GM21528 (cell line): ENCODE measurements at regions not wholly inside any gene's neighbourhood (a gene's known extent, or its start where the extent isn't known, plus 50 kb on each side); places are given as distances from the start of the nearest gene placed in this dataset.
"Not testable (repeated sequence)": the region's sequence is repeated elsewhere in the genome, so short reads cannot be mapped to it uniquely, and the experiment has no call there.

ENCODE experiments used
- ATAC-seq: cut with Tn5 transposase; IDR thresholded peaks from one replicate; pipeline ENCODE4 v1.9.1; 2021; ENCODE audit warnings: mild to moderate bottlenecking, moderate library complexity; ENCODE audit not compliant: unreplicated experiment, low FRiP score

GRCh38 chrX:50967736-50968135 is 57.2 kb downstream of the BMP15 start:
- no peak for ATAC-seq

- not testable (repeated sequence) for ATAC-seq
Observed at GRCh38 chrX:50968871-50969635, 58.5 kb downstream of the BMP15 start.

- no peak for ATAC-seq
Observed at GRCh38 chrX:50971395-50971794, 60.9 kb downstream of the BMP15 start.

GRCh38 chrX:50973199-50973598 is 62.7 kb downstream of the BMP15 start:
- no peak for ATAC-seq

GRCh38 chrX:50978920-50979682 is 68.6 kb downstream of the BMP15 start:
- ATAC-seq, result no peak

GRCh38 chrX:50980251-50980650 is 69.7 kb downstream of the BMP15 start:
- no peak for ATAC-seq

- ATAC-seq, result no peak
Observed at GRCh38 chrX:50988649-50989048, 78.1 kb downstream of the BMP15 start.

GRCh38 chrX:50996930-50997329 is 86.4 kb downstream of the BMP15 start:
- ATAC-seq, result no peak

- ATAC-seq, result not testable (repeated sequence)
Observed at GRCh38 chrX:51000384-51000783, 89.8 kb downstream of the BMP15 start.

GRCh38 chrX:51001733-51002632 is 91.4 kb downstream of the BMP15 start:
- not testable (repeated sequence) for ATAC-seq

GRCh38 chrX:51006064-51006463 is 95.5 kb downstream of the BMP15 start:
- no peak for ATAC-seq

GRCh38 chrX:51024106-51024696 is 113.7 kb downstream of the BMP15 start:
- ATAC-seq, result peak; percentile 79

GRCh38 chrX:51026862-51027261 is 116.3 kb downstream of the BMP15 start:
- ATAC-seq, result no peak

- ATAC-seq, result no peak
Observed at GRCh38 chrX:51035746-51036145, 125.2 kb downstream of the BMP15 start.

- no peak for ATAC-seq
Observed at GRCh38 chrX:51047950-51048349, 137.4 kb downstream of the BMP15 start.

- no peak for ATAC-seq
Observed at GRCh38 chrX:51053741-51054140, 143.2 kb downstream of the BMP15 start.

- ATAC-seq, result no peak
Observed at GRCh38 chrX:51098046-51098445, 187.5 kb downstream of the BMP15 start.

GRCh38 chrX:51119058-51119926 is 208.8 kb downstream of the BMP15 start:
- not testable (repeated sequence) for ATAC-seq

- ATAC-seq, result not testable (repeated sequence)
Observed at GRCh38 chrX:51125743-51126142, 206.9 kb upstream of the NUDT10 start.
